Spleen (tissue), 7 donors: ENCODE measurements at regions not wholly inside any gene's neighbourhood (a gene's known extent, or its start where the extent isn't known, plus 50 kb on each side); places are given as distances from the start of the nearest gene placed in this dataset.

Experiments
- CTCF ChIP-seq, 11 experiments: fragments of 200-600 bp in 7 of 11; fragments of 450-650 bp in 4 of 11; sonication (generic) in 4 of 11; IDR thresholded peaks in 8 of 11; conservative IDR thresholded peaks in 3 of 11; 1 replicate in 7 of 11; 2 replicates in 4 of 11; pipeline versions ENCODE4 v1.4.0 to v1.8.0; 2016 to 2021; ENCODE audit warnings: antibody characterized with exemption in 11 of 11, inconsistent platforms in 4 of 11, mild to moderate bottlenecking in 1 of 11
- POLR2A ChIP-seq, 3 donors: fragments of 450-650 bp; IDR thresholded peaks; one replicate each; pipeline ENCODE4 v1.5.1; 2017; ENCODE audit warnings: antibody characterized with exemption in 3 of 3, mild to moderate bottlenecking in 1 of 3
- POLR2AphosphoS5 ChIP-seq, 3 donors: sonication (generic); formaldehyde crosslinking; IDR thresholded peaks; one replicate each; pipeline ENCODE4 v1.5.1; 2017; ENCODE audit warnings: antibody characterized with exemption in 3 of 3
- donor health status: DM: no; HTN: no; CAD: no; lungs with moderate emphysema.
- donor health status: DM: no; HTN: no; CAD: no.
- donor health status: DM: no; HTN: no; CAD: no.

GRCh38 chr11:30760345-30760744, 174.2 kb upstream of the MPPED2 start:
- no peak for TF ChIP-seq CTCF (IDR thresholded peaks at IDR 0.05 in 8 of 11, conservative IDR thresholded peaks at IDR 0.05 in 3 of 11)
- TF ChIP-seq POLR2AphosphoS5 (IDR thresholded peaks at IDR 0.05) = no peak
- TF ChIP-seq POLR2A (IDR thresholded peaks at IDR 0.05) = no peak
